ENCODE measurements at regions not wholly inside any gene's neighbourhood (a gene's known extent, or its start where the extent isn't known, plus 50 kb on each side); places are given as distances from the start of the nearest gene placed in this dataset.

GRCh38 chr2:126753501-126754212 is 97.7 kb downstream of the GYPC start:
- H3K79me2 ChIP-seq (ENCODE audit: insufficient read depth, low read length) = no peaks in the 10 kb centered on the region
- H3K4me3 Mint-ChIP-seq = no peak overlapping the region
- no peak overlapping the region for H3K4me3 ChIP-seq (replicated peaks in 1 of 3; ENCODE audit: low read depth in 2 of 3, low read length in 3 of 3)
- no peaks in the 10 kb centered on the region for H3K27me3 ChIP-seq (ENCODE audit: control insufficient read depth in 2 of 2, insufficient read depth in 2 of 2, low read length in 2 of 2)
- no peaks in the 10 kb centered on the region for H3K4me1 ChIP-seq (ENCODE audit: control insufficient read depth in 1 of 2, insufficient read depth in 2 of 2, low read length in 2 of 2)
- H3K27ac Mint-ChIP-seq = no peak overlapping the region
- WGBS (ENCODE audit: insufficient coverage) = 87% methylated on average over 9 of the region's 11 CpGs
- intact Hi-C loops (cut with micrococcal nuclease) = no loop called here
- peaks cover 5% of the 10 kb centered on the region for H3K4me1 Mint-ChIP-seq
- TF ChIP-seq, protein P1, sequence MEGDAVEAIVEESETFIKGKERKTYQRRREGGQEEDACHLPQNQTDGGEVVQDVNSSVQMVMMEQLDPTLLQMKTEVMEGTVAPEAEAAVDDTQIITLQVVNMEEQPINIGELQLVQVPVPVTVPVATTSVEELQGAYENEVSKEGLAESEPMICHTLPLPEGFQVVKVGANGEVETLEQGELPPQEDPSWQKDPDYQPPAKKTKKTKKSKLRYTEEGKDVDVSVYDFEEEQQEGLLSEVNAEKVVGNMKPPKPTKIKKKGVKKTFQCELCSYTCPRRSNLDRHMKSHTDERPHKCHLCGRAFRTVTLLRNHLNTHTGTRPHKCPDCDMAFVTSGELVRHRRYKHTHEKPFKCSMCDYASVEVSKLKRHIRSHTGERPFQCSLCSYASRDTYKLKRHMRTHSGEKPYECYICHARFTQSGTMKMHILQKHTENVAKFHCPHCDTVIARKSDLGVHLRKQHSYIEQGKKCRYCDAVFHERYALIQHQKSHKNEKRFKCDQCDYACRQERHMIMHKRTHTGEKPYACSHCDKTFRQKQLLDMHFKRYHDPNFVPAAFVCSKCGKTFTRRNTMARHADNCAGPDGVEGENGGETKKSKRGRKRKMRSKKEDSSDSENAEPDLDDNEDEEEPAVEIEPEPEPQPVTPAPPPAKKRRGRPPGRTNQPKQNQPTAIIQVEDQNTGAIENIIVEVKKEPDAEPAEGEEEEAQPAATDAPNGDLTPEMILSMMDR (IDR thresholded peaks at IDR 0.05) = no peak
- H3K36me3 ChIP-seq (replicated peaks in 1 of 2; ENCODE audit: control insufficient read depth in 1 of 2, insufficient read depth in 2 of 2, low read length in 2 of 2) = no peaks in the 10 kb centered on the region
- no peak for DNase-seq
- peaks cover 9 to 15% of the 10 kb centered on the region in 2 donors for H3K9me3 ChIP-seq (replicated peaks in 1 of 2; ENCODE audit: control insufficient read depth in 1 of 2, insufficient read depth in 1 of 2, low read length in 2 of 2)
- no peak overlapping the region for H3K9ac ChIP-seq (ENCODE audit: insufficient read depth, low read length, poor library complexity, severe bottlenecking)
- H3K27me3 Mint-ChIP-seq (ENCODE audit: low read depth in 3 of 3) = peaks cover 0 to 2% (median 1%) of the 10 kb centered on the region in 3 donors
- H3K9me3 Mint-ChIP-seq = peaks cover 5 to 12% (median 10%) of the 10 kb centered on the region in 7 donors
- no peak overlapping the region for H3K4me2 ChIP-seq (replicated peaks; ENCODE audit: extremely low read depth, low read length, poor library complexity, severe bottlenecking)
- no peaks in the 10 kb centered on the region for H4K20me1 ChIP-seq (ENCODE audit: insufficient read depth, low read length)
- H3K27ac ChIP-seq (ENCODE audit: low read depth in 1 of 2, low read length in 2 of 2) = no peak overlapping the region
- H2AFZ ChIP-seq (ENCODE audit: insufficient read depth, low read depth, low read length, poor library complexity, severe bottlenecking) = no peak overlapping the region
- H3K36me3 Mint-ChIP-seq = no peaks in the 10 kb centered on the region

GRCh38 chr2:126754240-126755004 is 98.5 kb downstream of the GYPC start:
- no peak overlapping the region for H3K4me3 ChIP-seq (replicated peaks in 1 of 3; ENCODE audit: low read depth in 2 of 3, low read length in 3 of 3)
- 78% methylated on average over 3 of the region's 5 CpGs for WGBS (ENCODE audit: insufficient coverage)
- no peaks in the 10 kb centered on the region for H3K79me2 ChIP-seq (ENCODE audit: insufficient read depth, low read length)

More at GRCh38 chr2:126754240-126755004, 98.5 kb downstream of the GYPC start:
- H3K9me3 Mint-ChIP-seq = peaks cover 5 to 13% (median 10%) of the 10 kb centered on the region in 7 donors
- Histone ChIP-seq H3K36me3 (replicated peaks in 1 of 2; ENCODE audit: control insufficient read depth in 1 of 2, insufficient read depth in 2 of 2, low read length in 2 of 2) (no peaks in the 10 kb centered on the region), H3K9me3 (replicated peaks in 1 of 2; ENCODE audit: control insufficient read depth in 1 of 2, insufficient read depth in 1 of 2, low read length in 2 of 2) (peaks cover 9 to 15% of the 10 kb centered on the region in 2 donors), H2AFZ (ENCODE audit: insufficient read depth, low read depth, low read length, poor library complexity, severe bottlenecking) (no peak overlapping the region), H3K9ac (ENCODE audit: insufficient read depth, low read length, poor library complexity, severe bottlenecking) (no peak overlapping the region), H3K27ac (ENCODE audit: low read depth in 1 of 2, low read length in 2 of 2) (no peak overlapping the region), H3K27me3 (ENCODE audit: control insufficient read depth in 2 of 2, insufficient read depth in 2 of 2, low read length in 2 of 2) (no peaks in the 10 kb centered on the region), H3K4me2 (replicated peaks; ENCODE audit: extremely low read depth, low read length, poor library complexity, severe bottlenecking) (no peak overlapping the region), H3K4me1 (ENCODE audit: control insufficient read depth in 1 of 2, insufficient read depth in 2 of 2, low read length in 2 of 2) (no peaks in the 10 kb centered on the region), H4K20me1 (ENCODE audit: insufficient read depth, low read length) (no peaks in the 10 kb centered on the region)
- H3K36me3 Mint-ChIP-seq = no peaks in the 10 kb centered on the region
- H3K4me1 Mint-ChIP-seq = peaks cover 5% of the 10 kb centered on the region
- H3K4me3 Mint-ChIP-seq = no peak overlapping the region
- no peak for DNase-seq
- intact Hi-C loops (cut with micrococcal nuclease) = no loop called here
- peak overlapping the region in 1 of 7 donors; percentile 50 for H3K27ac Mint-ChIP-seq
- peaks cover 0 to 2% (median 1%) of the 10 kb centered on the region in 3 donors for H3K27me3 Mint-ChIP-seq (ENCODE audit: low read depth in 3 of 3)
- TF ChIP-seq, protein P1 (IDR thresholded peaks at IDR 0.05) = no peak
